Liver (tissue), 3 donors: ENCODE measurements at regions not wholly inside any gene's neighbourhood (a gene's known extent, or its start where the extent isn't known, plus 50 kb on each side); places are given as distances from the start of the nearest gene placed in this dataset.

ENCODE experiments used
- SP1 ChIP-seq: IDR thresholded peaks from 2 replicates; pipeline ENCODE4 v1.6.1; 2018; ENCODE audit warnings: antibody characterized with exemption, mild to moderate bottlenecking
- TAF1 ChIP-seq: conservative IDR thresholded peaks from 2 replicates; pipeline ENCODE4 v1.6.1; 2016; ENCODE audit warnings: antibody characterized with exemption, mild to moderate bottlenecking
- TF ChIP-seq, protein P1 (sequence below): IDR thresholded peaks from 2 replicates; pipeline ENCODE4 v1.6.1; 2016; ENCODE audit warnings: antibody characterized with exemption, mild to moderate bottlenecking
- TF ChIP-seq, protein P2 (sequence below): fragments of 150-350 bp; IDR thresholded peaks from 2 replicates; pipeline ENCODE4 v1.5.1; 2017; ENCODE audit warnings: improper control_type of control experiment, low read depth, low read length; ENCODE audit not compliant: missing input control
- donor health status: healthy.
- donor health status: healthy.

DNA sequence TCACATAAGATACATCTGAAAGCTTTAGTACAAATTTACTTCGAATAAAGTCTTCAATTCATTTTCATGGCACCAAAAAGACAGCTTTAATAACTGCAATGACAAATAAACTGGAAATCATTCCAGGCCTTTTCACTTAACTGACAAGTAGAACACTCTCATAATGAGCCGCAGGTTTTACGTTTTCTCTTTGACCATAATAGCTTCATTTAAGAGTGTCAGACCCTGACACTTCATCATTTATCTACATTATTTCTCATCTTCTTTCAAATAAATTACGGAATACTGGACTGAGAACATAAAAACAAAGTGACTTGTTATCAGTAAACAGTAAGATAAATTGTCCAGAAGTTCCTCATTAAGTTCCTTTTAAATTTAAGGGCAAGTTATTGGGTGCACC lies 1252.9 kb upstream of the ACVR2A start:
- TF ChIP-seq, protein P1, sequence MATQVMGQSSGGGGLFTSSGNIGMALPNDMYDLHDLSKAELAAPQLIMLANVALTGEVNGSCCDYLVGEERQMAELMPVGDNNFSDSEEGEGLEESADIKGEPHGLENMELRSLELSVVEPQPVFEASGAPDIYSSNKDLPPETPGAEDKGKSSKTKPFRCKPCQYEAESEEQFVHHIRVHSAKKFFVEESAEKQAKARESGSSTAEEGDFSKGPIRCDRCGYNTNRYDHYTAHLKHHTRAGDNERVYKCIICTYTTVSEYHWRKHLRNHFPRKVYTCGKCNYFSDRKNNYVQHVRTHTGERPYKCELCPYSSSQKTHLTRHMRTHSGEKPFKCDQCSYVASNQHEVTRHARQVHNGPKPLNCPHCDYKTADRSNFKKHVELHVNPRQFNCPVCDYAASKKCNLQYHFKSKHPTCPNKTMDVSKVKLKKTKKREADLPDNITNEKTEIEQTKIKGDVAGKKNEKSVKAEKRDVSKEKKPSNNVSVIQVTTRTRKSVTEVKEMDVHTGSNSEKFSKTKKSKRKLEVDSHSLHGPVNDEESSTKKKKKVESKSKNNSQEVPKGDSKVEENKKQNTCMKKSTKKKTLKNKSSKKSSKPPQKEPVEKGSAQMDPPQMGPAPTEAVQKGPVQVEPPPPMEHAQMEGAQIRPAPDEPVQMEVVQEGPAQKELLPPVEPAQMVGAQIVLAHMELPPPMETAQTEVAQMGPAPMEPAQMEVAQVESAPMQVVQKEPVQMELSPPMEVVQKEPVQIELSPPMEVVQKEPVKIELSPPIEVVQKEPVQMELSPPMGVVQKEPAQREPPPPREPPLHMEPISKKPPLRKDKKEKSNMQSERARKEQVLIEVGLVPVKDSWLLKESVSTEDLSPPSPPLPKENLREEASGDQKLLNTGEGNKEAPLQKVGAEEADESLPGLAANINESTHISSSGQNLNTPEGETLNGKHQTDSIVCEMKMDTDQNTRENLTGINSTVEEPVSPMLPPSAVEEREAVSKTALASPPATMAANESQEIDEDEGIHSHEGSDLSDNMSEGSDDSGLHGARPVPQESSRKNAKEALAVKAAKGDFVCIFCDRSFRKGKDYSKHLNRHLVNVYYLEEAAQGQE, result no peak
- TF ChIP-seq TAF1 (no peak), SP1 (no peak)
- TF ChIP-seq, protein P2, sequence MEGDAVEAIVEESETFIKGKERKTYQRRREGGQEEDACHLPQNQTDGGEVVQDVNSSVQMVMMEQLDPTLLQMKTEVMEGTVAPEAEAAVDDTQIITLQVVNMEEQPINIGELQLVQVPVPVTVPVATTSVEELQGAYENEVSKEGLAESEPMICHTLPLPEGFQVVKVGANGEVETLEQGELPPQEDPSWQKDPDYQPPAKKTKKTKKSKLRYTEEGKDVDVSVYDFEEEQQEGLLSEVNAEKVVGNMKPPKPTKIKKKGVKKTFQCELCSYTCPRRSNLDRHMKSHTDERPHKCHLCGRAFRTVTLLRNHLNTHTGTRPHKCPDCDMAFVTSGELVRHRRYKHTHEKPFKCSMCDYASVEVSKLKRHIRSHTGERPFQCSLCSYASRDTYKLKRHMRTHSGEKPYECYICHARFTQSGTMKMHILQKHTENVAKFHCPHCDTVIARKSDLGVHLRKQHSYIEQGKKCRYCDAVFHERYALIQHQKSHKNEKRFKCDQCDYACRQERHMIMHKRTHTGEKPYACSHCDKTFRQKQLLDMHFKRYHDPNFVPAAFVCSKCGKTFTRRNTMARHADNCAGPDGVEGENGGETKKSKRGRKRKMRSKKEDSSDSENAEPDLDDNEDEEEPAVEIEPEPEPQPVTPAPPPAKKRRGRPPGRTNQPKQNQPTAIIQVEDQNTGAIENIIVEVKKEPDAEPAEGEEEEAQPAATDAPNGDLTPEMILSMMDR, result no peak
